IMR-90 (cell line): ENCODE measurements at regions not wholly inside any gene's neighbourhood (a gene's known extent, or its start where the extent isn't known, plus 50 kb on each side); places are given as distances from the start of the nearest gene placed in this dataset.

ENCODE experiments used
- ATAC-seq: fragments of 200-7000 bp; cut with Tn5 transposase; 2 replicates; pipeline ENCODE4 v1.9.1; 2020; ENCODE audit warnings: low read depth, mild to moderate bottlenecking, moderate library complexity
- BruUV-seq: library from RNA; stranded (reverse); fragments of 400-500 nt; replicated peaks from 2 replicates; lab custom pipeline; 2021; lab: Mats Ljungman, UMichigan
- CTCF ChIA-PET: fragments of 300-600 bp; formaldehyde crosslinking; extraction: SDS; loops from one replicate; lab custom pipeline; 2021; ENCODE audit warnings: antibody characterized with exemption; lab: Yijun Ruan, JAX
- POLR2A ChIA-PET: fragments of 300-600 bp; sonication (Branson Sonifier 250); formaldehyde crosslinking; loops from one replicate; lab custom pipeline; 2022; ENCODE audit warnings: antibody characterized with exemption; ENCODE audit not compliant: unreplicated experiment; lab: Charles Lee
- DNase-seq: peaks from one replicate; pipeline ENCODE4 v3.0.0; 2013
- H2AFZ ChIP-seq: replicated peaks from 2 replicates; pipeline ENCODE3; 2013; ENCODE audit warnings: low read length, mild to moderate bottlenecking; ENCODE audit not compliant: poor library complexity
- H2AK5ac ChIP-seq: 2 replicates; pipeline ENCODE4 v1.6.1; 2013; ENCODE audit warnings: low read depth, low read length, inconsistent platforms
- H2AK9ac ChIP-seq: replicated peaks from 2 replicates; pipeline ENCODE3; 2013; ENCODE audit warnings: mild to moderate bottlenecking, low read depth, low read length, moderate library complexity; ENCODE audit not compliant: poor library complexity
- H2BK120ac ChIP-seq: 2 replicates; pipeline ENCODE4 v1.6.1; 2013; ENCODE audit warnings: low read depth, low read length, inconsistent platforms
- H2BK15ac ChIP-seq: 3 replicates; pipeline ENCODE4 v1.6.1; 2013; ENCODE audit warnings: low read depth, low read length, inconsistent platforms
- H2BK20ac ChIP-seq: 2 replicates; pipeline ENCODE4 v1.6.1; 2013; ENCODE audit warnings: low read depth, mild to moderate bottlenecking, inconsistent platforms, low read length, moderate library complexity
- H2BK5ac ChIP-seq: 2 replicates; pipeline ENCODE4 v1.6.1; 2013; ENCODE audit warnings: mild to moderate bottlenecking, low read depth, low read length, inconsistent platforms; ENCODE audit not compliant: poor library complexity, severe bottlenecking
- H3K14ac ChIP-seq: replicated peaks from 2 replicates; pipeline ENCODE4 v1.6.1; 2013; ENCODE audit warnings: low read depth, low read length, inconsistent platforms
- H3K18ac ChIP-seq: 2 replicates; pipeline ENCODE4 v1.6.1; 2013; ENCODE audit warnings: low read depth, low read length, control low read depth
- H3K23ac ChIP-seq: 2 replicates; pipeline ENCODE4 v1.6.1; 2013; ENCODE audit warnings: low read depth, low read length, inconsistent platforms
- H3K27ac ChIP-seq: 2 replicates; pipeline ENCODE4 v1.5.1; 2013; ENCODE audit warnings: mild to moderate bottlenecking, control low read depth, low read length; ENCODE audit not compliant: insufficient read depth
- H3K27me3 ChIP-seq: 2 replicates; pipeline ENCODE4 v1.6.1; 2013; ENCODE audit warnings: low read length; ENCODE audit not compliant: control insufficient read depth, insufficient read depth
- H3K36me3 ChIP-seq: 2 replicates; pipeline ENCODE4 v1.6.1; 2013; ENCODE audit warnings: low read length, mixed read lengths; ENCODE audit not compliant: control insufficient read depth, insufficient read depth
- H3K4ac ChIP-seq: 2 replicates; pipeline ENCODE4 v1.6.1; 2013; ENCODE audit warnings: low read depth, low read length, inconsistent platforms
- H3K4me1 ChIP-seq: 2 replicates; pipeline ENCODE4 v1.6.1; 2013; ENCODE audit warnings: low read length, mixed read lengths; ENCODE audit not compliant: control insufficient read depth, insufficient read depth
- H3K4me2 ChIP-seq: 2 replicates; pipeline ENCODE4 v1.6.1; 2013; ENCODE audit warnings: low read depth, mild to moderate bottlenecking, control low read depth, low read length, moderate library complexity
- H3K4me3 ChIP-seq: 2 replicates; pipeline ENCODE4 v1.5.1; 2013; ENCODE audit warnings: low read depth, mild to moderate bottlenecking, control low read depth, low read length, moderate library complexity; ENCODE audit not compliant: insufficient read depth
- H3K56ac ChIP-seq: 2 replicates; pipeline ENCODE4 v1.6.1; 2013; ENCODE audit warnings: low read length, inconsistent platforms; ENCODE audit not compliant: insufficient read depth; ENCODE audit errors: extremely low read depth
- H3K79me1 ChIP-seq, 2 experiments: 2 replicates each; pipeline ENCODE4 v1.6.1; 2013; ENCODE audit warnings: low read length in 2 of 2, inconsistent platforms in 1 of 2, low read depth in 1 of 2
- H3K9ac ChIP-seq: 2 replicates; pipeline ENCODE4 v1.6.1; 2013; ENCODE audit warnings: low read depth, low read length, control low read depth
- H3K9me1 ChIP-seq: 2 replicates; pipeline ENCODE4 v1.6.1; 2013; ENCODE audit warnings: low read length, inconsistent platforms; ENCODE audit not compliant: insufficient read depth
- H3K9me3 ChIP-seq: 2 replicates; pipeline ENCODE4 v1.6.1; 2013; ENCODE audit warnings: low read length; ENCODE audit not compliant: control insufficient read depth, insufficient read depth
- H4K20me1 ChIP-seq: 2 replicates; pipeline ENCODE4 v1.6.1; 2013; ENCODE audit warnings: low read length, inconsistent platforms; ENCODE audit not compliant: insufficient read depth
- H4K5ac ChIP-seq: 2 replicates; pipeline ENCODE4 v1.6.1; 2013; ENCODE audit warnings: mild to moderate bottlenecking, low read depth, low read length, control low read depth
- H4K8ac ChIP-seq, 2 experiments: 2 replicates each; pipeline ENCODE4 v1.6.1; 2013; ENCODE audit warnings: low read depth in 2 of 2, low read length in 2 of 2, control low read depth in 1 of 2, inconsistent platforms in 1 of 2
- H4K91ac ChIP-seq: 2 replicates; pipeline ENCODE4 v1.6.1; 2013; ENCODE audit warnings: low read depth, low read length, inconsistent platforms; ENCODE audit not compliant: insufficient read depth
- BHLHE40 ChIP-seq: fragments of 150-350 bp; IDR thresholded peaks from 2 replicates; pipeline ENCODE4 v1.6.1; 2016; ENCODE audit warnings: mild to moderate bottlenecking, low read depth, low read length
- CEBPB ChIP-seq: IDR thresholded peaks from 2 replicates; pipeline ENCODE4 v1.6.1; 2012; ENCODE audit warnings: low read depth, low read length, improper control_type of control experiment
- CHD1 ChIP-seq: IDR thresholded peaks from 2 replicates; pipeline ENCODE4 v1.6.1; 2012; ENCODE audit warnings: low read depth, low read length, improper control_type of control experiment
- FOS ChIP-seq: fragments of 150-350 bp; IDR thresholded peaks from 2 replicates; pipeline ENCODE4 v1.6.1; 2016; ENCODE audit warnings: low read depth, low read length
- MAZ ChIP-seq: IDR thresholded peaks from 2 replicates; pipeline ENCODE4 v1.6.1; 2012; ENCODE audit warnings: low read depth, mild to moderate bottlenecking, low read length, improper control_type of control experiment, moderate library complexity, borderline replicate concordance
- MXI1 ChIP-seq: IDR thresholded peaks from 2 replicates; pipeline ENCODE4 v1.6.1; 2012; ENCODE audit warnings: low read depth, mild to moderate bottlenecking, low read length, moderate library complexity, borderline replicate concordance
- NFE2L2 ChIP-seq: fragments of 150-350 bp; IDR thresholded peaks from 2 replicates; pipeline ENCODE4 v1.6.1; 2016; ENCODE audit warnings: low read depth, mild to moderate bottlenecking, low read length
- POLR2A ChIP-seq: IDR thresholded peaks from 2 replicates; pipeline ENCODE4 v1.6.1; 2012; ENCODE audit warnings: mild to moderate bottlenecking, low read depth, low read length
- RAD21 ChIP-seq: IDR thresholded peaks from 2 replicates; pipeline ENCODE4 v1.6.1; 2012; ENCODE audit warnings: low read length, improper control_type of control experiment
- RCOR1 ChIP-seq: IDR thresholded peaks from 2 replicates; pipeline ENCODE4 v1.6.1; 2012; ENCODE audit warnings: mild to moderate bottlenecking, low read length, improper control_type of control experiment; ENCODE audit not compliant: insufficient replicate concordance
- RFX5 ChIP-seq: IDR thresholded peaks from 2 replicates; pipeline ENCODE4 v1.8.0; 2012; ENCODE audit warnings: low read depth, mild to moderate bottlenecking, low read length, moderate library complexity
- SMC3 ChIP-seq: fragments of 150-350 bp; IDR thresholded peaks from 2 replicates; pipeline ENCODE4 v1.6.1; 2016; ENCODE audit warnings: low read depth, mild to moderate bottlenecking, antibody characterized with exemption, low read length, moderate library complexity
- WGBS, 2 experiments: methylation state at CpG; one replicate each; pipeline versions ENCODE4 v1.1.5 to v1.1.7; 2013; ENCODE audit warnings: missing lambda C conversion rate in 2 of 2; ENCODE audit not compliant: insufficient read length in 1 of 2; ENCODE audit errors: extremely low coverage in 2 of 2; 5-methylcytosine and 5-hydroxymethylcytosine counted together
- dilution Hi-C: fragments of 300-500 bp; cut with HindIII; formaldehyde crosslinking; loops from one replicate; pipeline ENCODE4 v1.14.3; 2018; ENCODE audit warnings: low sequenced_read_pairs; ENCODE audit not compliant: unreplicated experiment
- in situ Hi-C: fragments of 300-500 bp; cut with MboI; formaldehyde crosslinking; loops from 3 replicates; pipeline ENCODE4 v1.14.3; 2019; ENCODE audit warnings: low sequenced_read_pairs, inconsistent platforms, mixed read lengths
- intact Hi-C: fragments of 100-400 bp; cut with micrococcal nuclease; formaldehyde crosslinking; loops from 2 replicates; pipeline ENCODE4 v1.10.0; 2022
- TF ChIP-seq, protein P1 (sequence below): fragments of 150-350 bp; IDR thresholded peaks from 2 replicates; pipeline ENCODE4 v1.6.1; 2017; ENCODE audit warnings: mild to moderate bottlenecking, antibody characterized with exemption, low read length, low read depth
- TF ChIP-seq, protein P2 (sequence below): fragments of 150-350 bp; IDR thresholded peaks from 2 replicates; pipeline ENCODE4 v1.6.1; 2016; ENCODE audit warnings: low read depth, mild to moderate bottlenecking, low read length, moderate library complexity, borderline replicate concordance
- TF ChIP-seq, protein P3 (sequence below): conservative IDR thresholded peaks from 2 replicates; pipeline ENCODE4 v1.5.1; 2012; ENCODE audit warnings: mild to moderate bottlenecking, low read depth, low read length, improper control_type of control experiment

DNA sequence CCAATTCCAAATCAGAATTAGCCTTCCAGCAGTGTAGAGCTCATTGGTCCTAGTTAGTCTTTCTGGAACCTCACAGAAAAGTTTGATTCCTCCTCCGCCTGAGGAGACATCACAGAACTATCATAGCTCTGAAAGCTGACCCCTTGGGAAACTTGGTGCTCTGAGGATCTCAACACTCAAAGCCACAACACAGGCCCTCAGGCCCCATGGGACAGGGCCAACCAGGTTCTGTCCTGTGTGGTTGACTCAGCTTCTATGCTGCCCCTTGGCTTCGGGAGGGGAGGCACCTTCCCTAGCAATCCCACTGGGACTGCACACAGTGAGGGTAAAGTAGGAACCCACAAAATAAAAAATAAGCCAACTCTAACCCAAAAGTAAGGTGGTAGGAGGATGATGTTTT lies 237.5 kb upstream of the ECI2 start:
- ChIA-PET POLR2A (no interaction called here), CTCF (interaction anchor here (1.1 kb wide), 1 partner anchor 9 kb away, joined by 3 read pairs; no protein-coding TSS in a partner anchor)
- Histone ChIP-seq H3K9me3 (no peaks in the 10 kb centered on the region), H4K20me1 (no peaks in the 10 kb centered on the region), H2AFZ (no peak overlapping the region), H3K56ac (no peak overlapping the region), H3K27me3 (no peaks in the 10 kb centered on the region), H3K9ac (no peak overlapping the region), H3K9me1 (peaks cover 27% of the 10 kb centered on the region), H4K91ac (peak overlapping the region; percentile 34; the same call in 1 of the 2 replicates), H3K4me3 (no peak overlapping the region), H2AK9ac (no peak overlapping the region), H2BK5ac (no peak overlapping the region), H3K4me1 (peaks cover 21% of the 10 kb centered on the region), H3K27ac (no peak overlapping the region), H3K18ac (no peak overlapping the region), H2AK5ac (peak overlapping the region; percentile 49), H3K14ac (peak overlapping the region; percentile 57; the same call in 1 of the 2 replicates), H2BK15ac (peak overlapping the region; percentile 7; the same call in 2 of the 3 replicates), H3K79me1 (0 out of 4 replicates have a peak, but pooled peaks cover 0 to 6% of the 10 kb centered on the region in 2 experiments), H3K23ac (no peak overlapping the region), H3K4me2 (no peak overlapping the region), H3K36me3 (no peaks in the 10 kb centered on the region), H4K5ac (no peak overlapping the region), H4K8ac (no peak overlapping the region), H2BK20ac (peak overlapping the region; percentile 72), H3K4ac (peak overlapping the region; percentile 70; the same call in 1 of the 2 replicates), H2BK120ac (peak overlapping the region; percentile 51)
- BruUV-seq, result no TSS peak
- ATAC-seq (no peak), DNase-seq (no peak)
- dilution Hi-C loops, result no loop called here
- TF ChIP-seq FOS, result no peak
- TF ChIP-seq SMC3, result no peak
- TF ChIP-seq MXI1, result no peak
- TF ChIP-seq, protein P1, sequence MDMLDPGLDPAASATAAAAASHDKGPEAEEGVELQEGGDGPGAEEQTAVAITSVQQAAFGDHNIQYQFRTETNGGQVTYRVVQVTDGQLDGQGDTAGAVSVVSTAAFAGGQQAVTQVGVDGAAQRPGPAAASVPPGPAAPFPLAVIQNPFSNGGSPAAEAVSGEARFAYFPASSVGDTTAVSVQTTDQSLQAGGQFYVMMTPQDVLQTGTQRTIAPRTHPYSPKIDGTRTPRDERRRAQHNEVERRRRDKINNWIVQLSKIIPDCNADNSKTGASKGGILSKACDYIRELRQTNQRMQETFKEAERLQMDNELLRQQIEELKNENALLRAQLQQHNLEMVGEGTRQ, result no peak
- TF ChIP-seq RFX5, result no peak
- TF ChIP-seq, protein P2, sequence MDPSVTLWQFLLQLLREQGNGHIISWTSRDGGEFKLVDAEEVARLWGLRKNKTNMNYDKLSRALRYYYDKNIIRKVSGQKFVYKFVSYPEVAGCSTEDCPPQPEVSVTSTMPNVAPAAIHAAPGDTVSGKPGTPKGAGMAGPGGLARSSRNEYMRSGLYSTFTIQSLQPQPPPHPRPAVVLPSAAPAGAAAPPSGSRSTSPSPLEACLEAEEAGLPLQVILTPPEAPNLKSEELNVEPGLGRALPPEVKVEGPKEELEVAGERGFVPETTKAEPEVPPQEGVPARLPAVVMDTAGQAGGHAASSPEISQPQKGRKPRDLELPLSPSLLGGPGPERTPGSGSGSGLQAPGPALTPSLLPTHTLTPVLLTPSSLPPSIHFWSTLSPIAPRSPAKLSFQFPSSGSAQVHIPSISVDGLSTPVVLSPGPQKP, result no peak
- no peak for TF ChIP-seq MAZ
- TF ChIP-seq CHD1, result no peak
- TF ChIP-seq RAD21, result no peak
- no peak for TF ChIP-seq NFE2L2
- no peak for TF ChIP-seq RCOR1
- TF ChIP-seq, protein P3, sequence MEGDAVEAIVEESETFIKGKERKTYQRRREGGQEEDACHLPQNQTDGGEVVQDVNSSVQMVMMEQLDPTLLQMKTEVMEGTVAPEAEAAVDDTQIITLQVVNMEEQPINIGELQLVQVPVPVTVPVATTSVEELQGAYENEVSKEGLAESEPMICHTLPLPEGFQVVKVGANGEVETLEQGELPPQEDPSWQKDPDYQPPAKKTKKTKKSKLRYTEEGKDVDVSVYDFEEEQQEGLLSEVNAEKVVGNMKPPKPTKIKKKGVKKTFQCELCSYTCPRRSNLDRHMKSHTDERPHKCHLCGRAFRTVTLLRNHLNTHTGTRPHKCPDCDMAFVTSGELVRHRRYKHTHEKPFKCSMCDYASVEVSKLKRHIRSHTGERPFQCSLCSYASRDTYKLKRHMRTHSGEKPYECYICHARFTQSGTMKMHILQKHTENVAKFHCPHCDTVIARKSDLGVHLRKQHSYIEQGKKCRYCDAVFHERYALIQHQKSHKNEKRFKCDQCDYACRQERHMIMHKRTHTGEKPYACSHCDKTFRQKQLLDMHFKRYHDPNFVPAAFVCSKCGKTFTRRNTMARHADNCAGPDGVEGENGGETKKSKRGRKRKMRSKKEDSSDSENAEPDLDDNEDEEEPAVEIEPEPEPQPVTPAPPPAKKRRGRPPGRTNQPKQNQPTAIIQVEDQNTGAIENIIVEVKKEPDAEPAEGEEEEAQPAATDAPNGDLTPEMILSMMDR, result no peak
- TF ChIP-seq CEBPB, result no peak
- no peak for TF ChIP-seq POLR2A
- no peak for TF ChIP-seq BHLHE40
- intact Hi-C loops, result no loop called here
- WGBS, 2 experiments, result no CpG with 5 or more reads among the region's 2 CpGs
- in situ Hi-C loops, result no loop called here
